GM12891 (cell line): ENCODE measurements at regions not wholly inside any gene's neighbourhood (a gene's known extent, or its start where the extent isn't known, plus 50 kb on each side); places are given as distances from the start of the nearest gene placed in this dataset.

Source experiments
- PAX5 ChIP-seq: IDR thresholded peaks from 2 replicates; pipeline ENCODE4 v1.6.1; 2011; ENCODE audit warnings: low read length, moderate library complexity, mild to moderate bottlenecking; ENCODE audit not compliant: insufficient read depth, severe bottlenecking
- POLR2A ChIP-seq: IDR thresholded peaks from 2 replicates; pipeline ENCODE4 v1.6.1; 2011; ENCODE audit warnings: low read depth, low read length, control low read depth
- POLR2AphosphoS5 ChIP-seq: IDR thresholded peaks from 2 replicates; pipeline ENCODE4 v1.6.1; 2011; ENCODE audit warnings: low read depth, low read length, control low read depth
- SPI1 ChIP-seq: IDR thresholded peaks from 2 replicates; pipeline ENCODE4 v1.6.1; 2011; ENCODE audit warnings: low read depth, low read length, control low read depth
- TAF1 ChIP-seq: IDR thresholded peaks from 2 replicates; pipeline ENCODE4 v1.6.1; 2011; ENCODE audit warnings: low read depth, low read length, control low read depth

GRCh38 chr4:181962321-181962720, 280.9 kb upstream of the TENM3 start:
- TF ChIP-seq POLR2AphosphoS5 (no peak), POLR2A (no peak), SPI1 (no peak), TAF1 (no peak), PAX5 (no peak)
